GM18861 (cell line): ENCODE measurements at regions not wholly inside any gene's neighbourhood (a gene's known extent, or its start where the extent isn't known, plus 50 kb on each side); places are given as distances from the start of the nearest gene placed in this dataset.

ENCODE experiments used
- ATAC-seq: cut with Tn5 transposase; IDR thresholded peaks from one replicate; pipeline ENCODE4 v1.9.1; 2021; ENCODE audit not compliant: unreplicated experiment

DNA sequence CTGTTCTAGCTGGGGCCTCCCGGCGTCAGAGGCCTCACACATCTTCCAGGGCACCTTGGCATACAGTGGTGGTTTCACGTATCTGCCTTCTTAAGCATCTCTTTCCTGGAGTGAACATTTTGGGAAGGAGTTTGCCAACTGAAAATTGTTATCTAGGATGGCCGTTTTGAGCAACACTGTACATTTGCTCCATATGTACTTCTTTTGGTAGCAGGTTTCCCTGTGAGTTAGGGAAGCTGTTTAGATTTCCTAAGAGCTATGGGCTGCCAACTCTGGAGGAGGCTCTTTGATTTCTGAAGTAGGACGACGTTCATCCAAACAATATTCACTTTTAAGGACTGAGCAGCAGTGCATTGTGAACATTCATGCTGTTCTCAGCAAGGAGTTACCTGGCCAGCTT, 665.9 kb downstream of the SQOR start:
- no peak for ATAC-seq

DNA sequence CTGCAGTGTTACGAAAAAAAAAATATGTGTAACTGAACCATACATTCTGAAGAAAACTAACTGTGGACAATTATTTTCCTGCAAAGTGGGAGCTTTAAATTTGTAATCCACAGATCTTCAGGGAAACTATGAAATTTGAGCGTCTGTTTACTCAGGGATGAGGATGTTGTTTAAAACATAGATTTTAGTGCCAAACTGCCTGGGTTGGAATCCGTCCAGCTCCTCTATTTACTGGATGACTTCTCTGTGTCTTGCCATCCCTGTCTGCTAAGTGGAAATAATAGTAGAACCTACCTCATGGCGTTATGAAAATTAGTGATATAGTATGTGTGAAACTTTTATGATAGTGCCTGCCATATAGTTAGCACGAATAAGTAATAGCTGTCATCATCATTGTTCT, 666.5 kb downstream of the SQOR start:
- ATAC-seq, result no peak

DNA sequence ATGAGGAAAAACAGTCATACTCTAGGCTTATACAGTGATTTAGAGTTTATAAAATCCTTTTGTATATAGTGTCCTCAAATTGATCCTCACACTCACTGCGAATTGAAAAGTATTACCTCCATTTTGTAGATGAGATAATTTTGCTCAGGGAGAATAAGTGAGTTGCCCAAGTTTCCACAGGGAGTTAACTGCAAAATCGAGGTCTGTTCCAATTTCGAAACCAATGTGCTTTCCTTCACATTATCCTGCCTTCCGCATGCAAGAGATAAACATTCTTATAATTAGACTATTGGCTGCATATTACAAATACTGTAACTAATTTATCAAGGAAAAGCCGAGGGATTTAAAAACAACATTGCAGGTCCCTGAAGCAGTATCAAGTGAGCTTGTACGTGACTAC, 667.0 kb downstream of the SQOR start:
- ATAC-seq, result no peak

DNA sequence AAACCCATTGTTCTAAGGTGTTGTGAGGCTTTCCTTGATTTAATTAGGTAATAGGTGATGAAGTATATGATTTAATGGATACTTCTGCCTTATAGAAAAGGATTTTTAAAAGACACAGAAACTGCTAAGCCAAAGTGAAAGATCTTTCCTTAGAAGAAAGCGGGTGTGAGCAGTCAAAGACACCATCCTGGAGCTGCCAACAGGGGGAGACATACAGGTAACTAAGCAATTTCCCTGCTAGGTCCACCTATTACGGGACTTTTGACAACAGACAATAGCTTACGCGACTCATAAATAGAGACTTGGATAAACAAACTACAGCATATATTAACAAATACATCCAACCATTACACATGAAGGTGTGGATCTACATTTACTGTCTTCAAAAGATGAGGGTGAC, 669.5 kb downstream of the SQOR start:
- ATAC-seq, result no peak

DNA sequence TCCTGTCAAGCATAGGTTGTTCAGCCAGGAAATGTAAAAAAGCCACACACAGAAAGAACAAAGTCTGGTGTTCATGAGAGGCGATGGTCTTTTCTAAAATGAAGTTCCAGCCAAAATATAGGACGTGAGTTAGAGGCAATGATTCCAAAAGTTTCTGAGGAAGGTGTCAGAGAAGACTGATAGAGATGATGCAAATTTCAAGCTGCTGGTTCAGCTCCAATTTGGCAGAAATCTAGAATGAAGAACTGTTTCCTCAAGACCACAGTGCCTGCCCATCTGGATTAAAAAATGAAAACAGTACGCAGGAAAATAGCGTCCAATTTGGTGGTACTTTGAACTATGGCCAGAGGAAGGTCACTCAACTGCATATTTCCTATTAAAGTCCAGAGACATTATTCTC, 672.9 kb downstream of the SQOR start:
- no peak for ATAC-seq

- no peak for ATAC-seq
These were observed 675.1 kb downstream of the SQOR start for GRCh38 chr15:46309914-46310313.

DNA sequence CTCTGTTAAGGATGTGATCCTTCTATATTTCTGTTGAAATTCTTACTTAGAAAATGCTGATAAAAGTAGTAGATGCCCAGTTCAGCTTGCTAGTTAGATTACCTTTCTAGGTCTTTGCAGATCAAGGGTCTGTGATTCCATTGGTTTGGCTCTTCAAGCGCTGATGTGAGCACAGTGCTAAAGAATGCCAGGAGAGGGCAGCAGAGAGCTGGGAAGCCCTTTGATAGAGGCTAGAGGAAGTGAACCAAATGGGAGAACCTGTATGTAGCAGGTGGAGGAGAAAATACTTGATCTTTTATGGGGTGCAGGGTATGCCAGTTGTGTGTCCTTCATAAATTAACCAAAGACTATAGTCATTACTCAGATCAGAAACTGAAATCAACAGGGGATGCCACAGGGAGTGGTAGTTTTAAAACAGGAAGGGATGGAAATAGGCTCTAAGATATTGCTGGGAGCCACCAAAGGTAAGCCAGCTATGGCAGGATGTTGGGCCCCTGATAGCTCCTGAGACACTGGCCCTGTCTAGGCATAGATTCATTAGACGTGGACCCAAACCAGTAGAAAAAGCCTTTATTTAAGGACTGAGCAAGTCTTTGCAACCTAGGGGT, 677.4 kb downstream of the SQOR start:
- ATAC-seq, result peak; percentile 90

DNA sequence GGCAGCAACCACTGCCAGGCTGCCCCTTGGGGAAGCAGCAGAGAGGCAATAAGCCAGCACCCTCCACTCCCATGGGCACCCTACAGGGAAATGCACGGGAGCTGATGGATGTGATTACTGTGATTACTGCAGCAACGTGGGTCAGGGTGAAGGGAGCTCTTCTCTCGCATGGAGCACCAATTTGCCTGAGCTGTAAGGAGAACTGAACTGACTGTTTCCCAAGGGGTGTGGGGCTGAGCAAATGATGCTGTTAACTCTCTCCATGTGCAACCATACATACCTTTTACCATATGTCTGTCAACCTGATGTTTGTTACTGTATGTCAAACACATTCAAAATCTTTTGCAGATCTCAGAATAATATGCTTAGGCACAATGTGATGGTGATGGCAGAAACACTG, 680.6 kb downstream of the SQOR start:
- ATAC-seq, result no peak

DNA sequence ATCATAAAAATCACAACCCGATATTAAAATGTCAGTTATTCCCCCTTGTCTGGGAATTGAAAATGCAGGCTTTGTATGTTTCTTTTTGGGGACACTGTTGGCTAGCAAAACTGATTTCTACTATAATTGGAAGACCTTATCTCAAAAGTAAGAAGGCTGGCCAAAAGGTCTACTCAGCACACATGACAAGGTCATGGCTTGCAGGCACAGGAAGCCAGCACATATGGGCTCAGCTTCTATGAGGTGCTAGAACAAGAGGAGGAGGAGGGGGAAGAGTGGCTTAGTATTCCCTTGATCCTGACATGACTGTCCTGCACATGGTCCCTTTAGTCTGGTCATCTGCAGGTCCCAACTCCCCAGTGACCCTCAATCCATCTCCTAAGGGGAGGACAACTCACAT, 681.2 kb downstream of the SQOR start:
- no peak for ATAC-seq

DNA sequence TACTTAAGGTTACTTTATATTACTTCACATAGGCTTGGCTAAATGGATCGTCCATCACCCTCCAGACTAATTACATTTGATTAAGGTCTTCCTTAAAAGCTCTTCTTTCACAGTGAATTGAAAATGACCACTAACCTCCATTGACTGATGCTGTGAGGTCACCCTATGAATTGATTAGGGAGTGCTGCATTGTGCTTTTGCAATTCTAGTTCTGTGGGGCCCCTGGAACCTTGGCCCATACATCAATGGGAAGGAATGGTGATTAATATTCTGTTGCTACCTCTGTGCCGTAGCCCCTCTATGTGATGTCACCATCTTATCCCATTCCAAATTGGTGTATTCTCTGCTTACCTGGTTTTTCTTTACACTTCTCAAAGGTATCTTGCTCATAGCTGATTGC, 682.2 kb downstream of the SQOR start:
- ATAC-seq, result no peak

GRCh38 chr15:46322753-46323152, 687.9 kb downstream of the SQOR start:
- no peak for ATAC-seq

GRCh38 chr15:46326173-46326572, 691.3 kb downstream of the SQOR start:
- no peak for ATAC-seq

- ATAC-seq, result no peak
These were observed 694.0 kb downstream of the SQOR start for GRCh38 chr15:46328821-46329220.

- no peak for ATAC-seq
These were observed 695.0 kb downstream of the SQOR start for GRCh38 chr15:46329876-46330275.

DNA sequence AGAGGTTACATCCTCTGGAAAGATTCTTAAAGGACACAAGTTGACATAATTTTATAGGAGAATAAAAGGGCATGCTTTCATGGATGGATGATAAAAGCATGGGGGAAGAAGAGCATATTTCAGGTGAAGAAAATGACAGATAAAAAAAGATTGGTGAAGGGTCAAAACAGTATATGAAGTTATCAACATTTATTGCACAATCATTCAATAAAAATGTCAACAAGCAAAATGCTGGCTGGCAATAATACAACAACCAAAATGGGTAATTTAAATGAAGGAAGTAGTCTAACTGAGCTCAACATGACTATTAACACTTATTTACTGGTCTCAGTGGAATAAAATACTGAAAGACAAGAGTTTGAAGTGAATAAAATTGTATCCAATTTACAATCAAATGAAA, 696.7 kb downstream of the SQOR start:
- no peak for ATAC-seq

- no peak for ATAC-seq
These were observed 708.5 kb downstream of the SQOR start for GRCh38 chr15:46343196-46343935.

GRCh38 chr15:46344115-46344724, 709.4 kb downstream of the SQOR start:
- no peak for ATAC-seq

GRCh38 chr15:46344915-46345314, 710.1 kb downstream of the SQOR start:
- ATAC-seq, result no peak

GRCh38 chr15:46354443-46354842, 719.6 kb downstream of the SQOR start:
- ATAC-seq, result no peak

DNA sequence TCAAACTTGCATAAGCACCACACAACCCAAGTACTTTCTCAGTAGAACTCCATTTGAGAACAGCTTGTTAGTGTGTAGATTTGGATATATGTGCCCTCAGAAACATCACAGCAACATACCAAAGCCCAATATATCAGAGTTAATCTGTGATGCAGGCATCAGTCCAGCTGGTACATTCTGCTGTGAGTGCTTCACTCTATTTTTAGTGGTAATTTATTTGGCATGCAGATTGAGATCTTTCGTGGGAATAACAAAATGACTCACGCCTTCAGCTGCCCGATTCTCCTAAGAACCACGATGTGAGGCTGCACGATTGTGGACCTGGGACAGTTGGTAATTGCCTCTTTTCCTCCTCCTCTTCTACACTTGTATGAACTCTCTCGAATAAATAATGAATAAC, 730.7 kb downstream of the SQOR start:
- ATAC-seq, result no peak

GRCh38 chr15:46366360-46367007, 731.7 kb downstream of the SQOR start:
- no peak for ATAC-seq

DNA sequence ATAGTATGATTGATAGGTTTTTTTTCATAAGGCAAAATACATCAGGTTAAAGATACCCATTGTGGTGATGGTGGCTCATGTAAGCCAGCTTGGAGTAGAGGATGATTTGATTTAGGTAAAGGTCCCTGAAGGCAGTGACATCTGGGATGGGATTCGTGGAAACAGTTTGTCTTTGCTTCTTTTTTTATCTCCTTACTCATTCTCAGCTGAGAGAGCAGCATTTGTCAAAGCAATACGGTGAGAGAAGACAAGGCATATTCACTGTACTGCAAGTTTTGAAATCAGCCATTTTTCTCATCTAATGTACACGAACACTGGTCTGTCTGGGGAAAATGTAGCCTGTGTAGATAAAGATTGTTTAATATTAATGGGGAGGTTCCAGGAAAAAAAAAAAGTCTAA, 749.1 kb downstream of the SQOR start:
- no peak for ATAC-seq
